Stimulated activated CD8-positive, alpha-beta memory T cell treated with anti-CD3 and anti-CD28 coated beads, Interleukin-12 subunit alpha, Interleukin-12 subunit beta, amount 100 ng/mL, for 4 hours (primary cell): ENCODE measurements at regions not wholly inside any gene's neighbourhood (a gene's known extent, or its start where the extent isn't known, plus 50 kb on each side); places are given as distances from the start of the nearest gene placed in this dataset.

Experiments used
- DNase-seq: peaks from one replicate; pipeline ENCODE4 v3.0.0-alpha.2; 2020; ENCODE audit warnings: low read depth

DNA sequence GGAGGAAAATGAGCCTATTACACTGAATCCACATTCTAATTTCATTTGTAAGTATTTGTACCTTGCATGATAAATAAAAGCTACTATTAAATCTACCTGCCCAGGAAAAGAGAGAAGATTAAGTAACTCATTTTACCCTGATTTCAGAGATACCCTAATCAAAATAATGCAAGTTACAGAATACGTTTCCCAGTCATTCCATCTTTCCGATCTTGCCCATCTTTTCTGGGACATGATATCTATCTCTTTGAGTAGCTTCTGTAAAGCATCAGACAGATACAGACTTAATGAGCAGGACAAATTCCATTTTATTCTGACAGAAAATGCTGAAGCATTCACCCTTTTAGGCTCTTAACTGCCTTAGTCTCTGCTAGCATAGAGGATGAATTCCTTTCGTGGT is 56.6 kb downstream of the SPRY2 start:
- no peak for DNase-seq

GRCh38 chr13:80278706-80279105 is 62.2 kb downstream of the SPRY2 start:
- DNase-seq = no peak

DNA sequence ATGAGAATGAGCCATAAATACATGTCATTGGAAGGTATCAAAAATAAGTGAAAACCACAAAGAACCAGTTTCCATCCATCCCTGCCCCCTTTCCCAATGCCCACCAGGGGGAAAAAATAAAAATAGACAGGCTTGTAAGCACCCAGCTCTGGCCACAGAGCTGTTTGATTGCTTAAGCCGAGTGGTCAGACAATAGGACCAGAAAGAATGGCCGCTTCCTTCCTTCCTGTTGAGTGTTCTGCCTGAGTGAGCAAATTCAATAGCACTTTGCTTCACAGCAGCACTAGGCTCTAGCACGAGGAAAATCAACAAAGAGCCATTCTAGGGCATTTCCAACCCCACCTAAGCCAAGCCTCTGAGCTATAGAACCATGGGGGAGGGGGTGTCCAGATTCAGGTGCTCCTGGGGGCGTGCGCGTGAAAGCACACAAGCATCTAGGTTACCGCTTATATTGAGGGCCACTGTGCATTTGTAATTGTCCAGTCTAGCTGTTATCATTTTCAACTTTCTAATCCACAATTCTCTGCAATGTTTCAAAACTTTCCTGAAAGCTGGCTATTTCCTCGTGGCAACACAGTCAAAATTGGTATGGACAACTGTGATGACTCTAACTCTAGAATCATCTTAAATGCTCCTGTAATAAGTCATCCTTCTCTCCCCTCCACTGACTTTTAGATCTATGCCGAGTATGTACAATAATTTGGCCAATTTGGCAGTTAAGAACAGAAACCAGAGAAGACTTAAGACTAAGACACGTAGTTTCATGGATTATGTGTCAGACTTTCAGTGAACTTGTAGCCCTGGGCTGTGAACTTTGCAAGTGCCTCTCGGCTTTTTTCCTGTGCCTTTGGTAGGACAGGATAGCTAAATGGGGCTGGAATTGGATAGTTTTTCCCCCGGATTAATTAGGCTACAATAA is 64.3 kb downstream of the SPRY2 start:
- no peak for DNase-seq

GRCh38 chr13:80274643-80275042 is 66.3 kb downstream of the SPRY2 start:
- no peak for DNase-seq

- no peak for DNase-seq
Measured at GRCh38 chr13:80273718-80274117, 67.2 kb downstream of the SPRY2 start.

DNA sequence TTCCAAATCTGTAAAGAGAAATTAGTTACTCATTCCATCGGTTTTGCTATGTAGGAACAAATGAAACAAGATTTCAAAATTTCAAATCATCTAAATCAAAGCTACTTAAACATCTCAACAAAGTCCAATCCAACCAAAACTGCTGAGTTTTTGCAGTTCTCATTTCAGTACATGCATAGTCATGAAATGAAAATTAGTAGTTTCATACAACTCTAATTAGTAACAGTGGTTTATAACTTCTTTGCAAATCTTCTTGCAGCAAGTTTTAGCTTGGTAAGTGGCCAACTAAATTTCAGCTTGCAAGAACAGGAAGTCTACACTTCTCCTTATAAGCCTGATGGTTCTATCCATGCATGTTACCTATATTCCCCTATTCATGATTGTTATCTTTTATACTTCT is 75.6 kb downstream of the SPRY2 start:
- DNase-seq = no peak

DNA sequence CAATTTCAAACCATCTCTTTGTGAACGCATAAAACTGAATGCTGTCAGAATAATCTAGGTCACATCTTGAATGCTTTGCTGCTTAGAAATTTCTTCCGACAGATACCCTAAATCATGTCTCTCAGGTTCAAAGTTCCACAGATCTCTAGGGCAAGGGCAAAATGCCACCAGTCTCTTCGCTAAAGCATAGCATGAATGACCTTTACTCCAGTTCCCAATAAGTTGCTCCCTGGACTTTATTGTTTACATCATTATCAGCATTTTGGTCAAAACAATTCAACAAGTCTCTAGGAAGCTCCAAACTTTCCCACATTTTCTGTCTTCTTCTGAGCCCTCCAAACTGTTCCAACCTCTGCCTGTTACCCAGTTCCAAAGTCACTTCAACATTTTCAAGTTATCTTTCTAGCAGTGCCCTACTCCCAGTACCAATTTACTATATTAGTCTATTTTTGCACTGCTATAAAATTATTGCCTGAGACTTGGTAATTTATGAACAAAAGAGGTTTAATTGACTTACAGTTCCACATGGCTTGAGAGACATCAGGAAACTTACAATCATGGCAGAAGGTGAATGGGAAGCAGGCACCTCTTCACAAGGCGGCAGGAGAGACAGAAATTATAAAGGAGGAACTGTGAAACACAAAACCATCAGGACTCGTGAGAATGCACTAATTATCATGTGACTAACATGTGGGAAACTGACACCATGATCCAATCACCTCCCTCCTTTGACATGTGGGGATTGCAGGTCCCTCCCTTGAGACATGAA is 77.0 kb downstream of the SPRY2 start:
- no peak for DNase-seq

GRCh38 chr13:80262051-80262695 is 78.8 kb downstream of the SPRY2 start:
- no peak for DNase-seq

DNA sequence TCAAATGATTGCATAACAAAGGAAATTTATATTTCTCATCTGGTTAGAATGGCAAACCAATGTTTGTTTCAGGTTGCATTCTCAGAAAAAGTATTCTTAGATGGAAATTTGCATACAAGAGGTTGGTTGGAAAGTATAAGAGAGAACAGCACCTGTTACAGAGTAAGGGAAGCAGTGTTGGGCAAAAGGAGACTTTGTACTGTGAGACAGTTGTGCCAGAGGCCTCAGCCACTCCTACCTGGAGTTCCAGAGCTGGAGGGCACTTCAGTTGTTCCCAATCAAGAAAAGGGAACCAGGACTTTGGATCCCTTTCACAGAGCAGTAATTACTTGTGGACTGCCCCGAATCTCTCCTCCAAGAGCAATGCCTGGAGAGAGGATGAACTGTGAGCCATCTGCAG is 81.8 kb downstream of the SPRY2 start:
- no peak for DNase-seq

DNA sequence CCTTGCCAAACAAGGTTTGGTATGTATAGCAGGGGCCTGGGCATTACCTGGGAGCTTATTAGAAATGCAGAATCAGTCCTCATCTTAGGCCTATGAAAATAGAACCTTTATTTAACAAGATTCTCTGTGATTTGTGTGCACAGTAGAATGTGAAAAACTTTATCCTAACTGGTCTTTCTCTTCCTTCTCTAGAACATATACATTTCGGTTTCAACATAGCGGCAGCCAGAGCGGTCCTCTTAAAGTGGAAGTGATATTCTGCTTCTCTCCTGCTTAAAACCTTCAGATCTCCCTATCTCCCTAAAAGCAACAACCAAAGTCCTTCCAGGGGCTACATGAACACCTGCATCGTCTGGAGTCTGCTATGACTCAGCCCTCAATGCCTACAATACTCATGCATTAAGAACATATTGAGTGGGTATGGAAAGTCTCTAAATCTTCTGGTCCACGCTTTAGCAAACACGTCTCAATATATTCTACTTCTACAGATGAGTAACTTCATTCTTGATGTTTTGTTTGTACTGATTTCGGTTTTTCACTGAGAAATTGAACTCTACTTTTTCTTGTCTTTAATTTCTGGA is 84.5 kb downstream of the SPRY2 start:
- DNase-seq = no peak

- DNase-seq = no peak
Measured at GRCh38 chr13:80255946-80256345, 85.0 kb downstream of the SPRY2 start.

- no peak for DNase-seq
Measured at GRCh38 chr13:80251403-80251802, 89.5 kb downstream of the SPRY2 start.

DNA sequence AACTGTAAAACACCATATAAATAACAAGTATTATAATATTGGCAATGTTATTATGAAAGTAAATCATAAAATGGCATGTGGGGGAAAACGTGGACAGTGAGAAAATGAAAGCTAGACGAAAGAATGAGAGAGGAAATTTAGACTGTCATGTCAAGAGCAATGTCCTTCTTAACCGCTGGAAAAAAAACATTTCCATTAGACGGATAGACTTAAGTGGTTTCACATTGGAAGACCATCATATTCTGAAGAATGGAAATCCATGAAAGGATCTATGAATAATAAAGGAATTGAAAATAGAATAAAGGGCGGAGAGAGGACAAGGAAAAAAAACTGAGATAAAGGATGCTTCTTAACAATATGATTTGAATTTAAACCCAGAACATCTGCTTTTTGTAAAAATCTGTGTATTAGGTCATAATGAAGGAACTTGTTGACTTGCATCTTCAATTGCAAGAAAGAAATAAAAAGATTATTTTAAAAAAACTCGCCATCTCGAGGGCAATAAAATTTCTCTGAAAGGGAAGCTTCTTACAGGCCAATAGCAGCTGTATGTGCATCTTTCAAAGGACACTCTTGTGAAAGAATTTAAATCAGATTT is 90.6 kb downstream of the SPRY2 start:
- DNase-seq = no peak

GRCh38 chr13:80249516-80250212 is 91.3 kb downstream of the SPRY2 start:
- DNase-seq = no peak

DNA sequence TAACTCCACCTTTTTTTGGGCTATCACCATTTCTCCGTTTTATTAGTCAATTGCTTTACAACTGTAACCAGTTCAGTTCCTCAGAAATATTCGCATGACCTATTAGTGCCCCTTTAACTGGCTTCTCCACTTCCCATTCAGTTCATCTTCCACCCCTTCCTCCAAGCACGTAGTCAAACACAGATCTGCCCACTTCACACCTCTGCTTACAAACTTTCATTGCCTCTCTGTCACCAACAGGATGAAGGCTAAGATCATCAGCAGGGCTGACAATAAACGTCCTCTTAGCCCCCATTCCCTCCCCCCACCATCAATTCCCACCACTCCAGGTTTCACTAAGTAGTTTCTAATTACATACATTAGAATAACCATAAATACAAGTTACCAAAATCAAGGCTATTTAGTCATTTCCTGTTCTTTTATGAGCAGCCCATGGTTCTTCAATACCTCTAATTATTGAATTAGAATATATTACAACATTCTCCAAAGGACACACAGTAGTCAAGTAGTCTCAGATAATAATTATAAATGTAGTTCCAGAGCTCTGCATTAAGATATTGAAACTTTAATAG is 95.7 kb downstream of the SPRY2 start:
- DNase-seq = no peak

GRCh38 chr13:80244574-80244973 is 96.4 kb downstream of the SPRY2 start:
- no peak for DNase-seq

GRCh38 chr13:80242728-80243427 is 98.0 kb downstream of the SPRY2 start:
- no peak for DNase-seq

DNA sequence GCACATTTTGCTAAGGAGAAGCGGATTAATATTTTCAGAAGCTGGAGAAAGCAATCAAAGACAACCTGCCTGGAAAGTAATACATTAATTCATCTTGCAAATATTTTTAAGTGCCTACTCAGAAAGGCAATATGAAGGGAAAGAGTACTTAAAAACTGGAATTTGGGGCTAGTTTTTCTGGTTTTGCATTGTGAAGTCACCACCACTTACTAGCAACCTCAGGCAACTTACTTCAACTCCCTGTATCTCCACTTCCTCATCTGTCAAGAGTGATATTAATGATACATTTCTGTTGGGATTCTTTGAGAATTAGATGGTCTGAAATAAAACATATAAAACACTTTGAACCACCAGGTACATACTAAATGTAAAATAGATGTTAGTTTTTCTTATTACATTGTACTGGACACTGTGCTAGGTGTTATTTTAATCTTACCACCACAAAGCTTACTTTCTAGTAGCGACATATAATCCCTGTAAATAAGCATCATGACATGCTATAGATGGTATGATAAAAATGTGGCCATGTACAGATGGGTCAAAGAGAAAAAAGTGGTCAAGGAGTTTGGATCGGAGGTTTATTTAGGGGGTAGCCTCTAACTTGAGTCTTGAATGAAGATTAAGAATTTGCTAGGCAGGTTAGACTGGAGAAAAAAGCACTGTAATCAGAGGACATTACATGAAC is 101.2 kb downstream of the SPRY2 start:
- DNase-seq = no peak

DNA sequence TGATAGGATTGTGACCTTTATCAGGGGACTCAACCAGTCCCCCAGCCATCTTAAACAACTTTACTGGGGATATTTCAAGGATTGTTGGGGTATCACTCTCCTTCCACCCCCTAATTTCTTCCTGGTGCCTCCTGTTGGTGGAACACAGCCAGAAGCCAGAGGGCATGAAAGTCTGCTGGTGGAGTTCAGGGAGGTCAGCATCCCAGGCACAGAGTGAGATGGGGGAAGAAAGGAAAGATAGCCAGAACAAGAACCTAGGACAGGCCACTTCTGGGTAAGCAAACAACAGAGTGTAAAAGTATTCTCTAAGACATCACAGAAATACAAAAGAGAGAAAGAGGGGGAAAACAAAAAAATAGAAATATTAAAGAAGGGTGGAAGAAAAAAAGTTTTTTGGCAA is 101.8 kb downstream of the SPRY2 start:
- DNase-seq = no peak

- DNase-seq = no peak
Measured at GRCh38 chr13:80237646-80238045, 103.3 kb downstream of the SPRY2 start.
